EH (cell line): ENCODE measurements at regions not wholly inside any gene's neighbourhood (a gene's known extent, or its start where the extent isn't known, plus 50 kb on each side); places are given as distances from the start of the nearest gene placed in this dataset.

ENCODE experiments used
- DNase-seq: peaks from one replicate; pipeline ENCODE4 v3.0.0-alpha.2; 2015; ENCODE audit warnings: low read depth

DNA sequence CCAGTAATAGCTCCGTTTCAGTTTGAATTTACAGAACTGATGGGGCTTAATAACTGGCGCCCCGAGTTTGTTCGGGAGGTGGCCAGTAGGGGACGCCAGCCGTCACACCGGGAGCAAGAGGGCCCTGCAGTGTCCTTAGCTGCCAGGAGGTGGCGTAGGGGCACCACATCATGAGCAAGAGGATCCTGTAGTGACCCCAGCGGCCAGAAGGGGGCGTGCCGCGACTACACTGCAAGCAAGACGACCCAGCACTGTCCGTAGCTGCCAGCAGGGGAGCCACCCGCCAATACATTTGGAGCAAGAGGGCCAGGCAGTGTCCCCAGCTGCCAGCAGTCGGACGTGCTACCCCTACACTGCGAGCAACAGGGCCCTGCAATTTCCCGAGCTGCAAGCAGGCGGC is 663.7 kb upstream of the B3GAT1 start:
- DNase-seq, result peak; percentile 8

DNA sequence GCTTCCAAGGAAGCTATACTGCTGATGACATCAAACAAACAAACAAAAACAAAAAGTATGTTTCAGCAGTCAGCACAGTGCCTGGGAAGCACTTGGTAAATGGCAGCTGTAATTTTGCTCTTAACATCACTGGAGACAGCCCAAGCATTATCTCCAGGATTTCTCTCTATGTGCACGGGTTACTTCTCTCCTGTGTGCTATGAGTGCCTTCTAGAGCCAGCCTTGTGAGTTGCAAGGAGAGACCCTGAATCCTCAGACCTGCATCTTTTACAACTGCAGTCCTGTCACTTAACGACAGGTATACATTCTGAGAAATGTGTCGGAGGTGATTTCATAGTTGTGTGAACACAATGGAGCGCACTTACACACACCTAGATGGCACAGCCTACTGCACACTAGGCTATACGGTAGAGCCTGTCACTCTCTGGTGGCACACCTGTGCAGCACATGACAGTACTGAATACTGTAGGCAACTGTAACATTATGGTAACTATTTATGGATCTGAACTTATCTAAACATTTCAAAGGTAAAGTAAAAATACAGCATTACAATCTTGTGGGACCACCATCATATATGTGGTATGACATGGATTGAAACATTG is 662.5 kb upstream of the B3GAT1 start:
- DNase-seq, result no peak

DNA sequence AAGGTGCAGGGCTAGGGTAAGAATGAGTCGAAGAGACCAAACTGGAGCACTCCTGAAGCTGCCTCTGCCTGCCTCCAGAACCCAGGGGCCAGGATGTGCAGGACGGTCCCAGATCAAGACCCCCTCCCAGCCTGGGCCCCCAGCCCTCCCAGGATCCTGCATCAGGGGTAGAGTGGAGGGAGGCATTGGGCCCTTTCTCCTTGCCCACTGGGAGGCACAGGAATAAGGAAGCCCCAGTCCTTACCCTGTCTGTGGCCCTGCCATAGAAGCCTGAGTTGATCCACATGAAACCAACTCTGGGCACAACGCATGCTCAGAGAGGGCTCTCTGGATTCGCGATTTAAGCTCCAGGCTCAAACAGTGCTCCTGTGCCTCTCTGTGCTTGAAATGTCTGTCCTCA is 661.8 kb upstream of the B3GAT1 start:
- DNase-seq, result no peak

DNA sequence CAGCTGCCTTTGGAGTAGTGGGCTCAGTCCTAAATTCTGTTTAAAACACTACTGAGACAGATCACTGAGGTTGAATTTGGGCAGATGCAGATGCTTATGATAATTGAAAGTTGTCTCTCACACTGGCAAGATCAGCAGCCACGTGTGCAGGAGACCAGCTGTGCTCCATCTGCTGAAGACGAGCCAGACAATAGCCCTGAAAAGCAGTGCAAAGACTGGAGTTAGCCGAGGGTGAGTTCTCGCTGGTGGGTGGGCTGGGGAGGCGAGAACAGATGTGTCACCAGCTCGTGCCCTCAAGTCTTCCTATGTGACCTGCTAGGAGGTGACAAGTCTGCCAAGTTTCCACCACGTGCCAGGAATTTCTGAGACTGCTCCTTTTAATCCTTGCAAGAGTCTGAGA is 661.3 kb upstream of the B3GAT1 start:
- DNase-seq, result no peak

DNA sequence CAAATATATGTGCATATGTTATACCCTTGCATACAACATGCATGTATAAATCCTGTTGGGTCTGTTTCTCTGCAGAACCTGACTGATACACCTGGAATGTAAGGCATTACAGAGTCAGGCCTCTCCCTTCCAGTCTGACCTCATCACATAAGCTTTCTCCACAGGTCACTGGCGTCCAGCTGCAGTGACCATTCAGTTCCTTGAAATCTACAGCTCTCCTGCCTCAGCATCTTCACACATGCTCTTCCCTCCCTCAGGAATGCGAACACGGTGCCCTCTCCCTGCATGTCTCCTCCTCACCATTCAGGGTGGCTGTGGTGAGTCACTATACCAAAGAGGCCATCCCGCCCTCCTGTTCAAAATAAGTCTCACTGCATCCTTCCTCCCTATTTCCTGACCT is 657.8 kb upstream of the B3GAT1 start:
- DNase-seq, result no peak

DNA sequence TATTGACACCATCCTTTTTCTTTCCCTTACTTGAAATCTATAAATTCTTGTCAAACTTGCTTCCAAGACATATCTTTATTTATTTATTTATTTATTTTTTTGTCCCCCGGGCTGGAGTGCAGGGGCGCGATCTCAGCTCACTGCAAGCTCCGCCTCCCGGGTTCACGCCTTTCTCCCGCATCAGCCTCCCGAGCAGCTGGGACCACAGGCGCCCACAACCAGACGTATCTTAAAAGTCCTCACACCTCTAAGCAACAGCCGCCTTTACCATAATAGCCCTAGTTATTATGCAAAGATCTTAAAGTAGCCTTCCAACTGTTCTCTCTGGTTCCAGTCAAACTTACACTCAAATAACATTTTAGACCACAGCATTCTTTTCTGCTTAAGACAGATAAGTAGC is 657.0 kb upstream of the B3GAT1 start:
- DNase-seq, result no peak

DNA sequence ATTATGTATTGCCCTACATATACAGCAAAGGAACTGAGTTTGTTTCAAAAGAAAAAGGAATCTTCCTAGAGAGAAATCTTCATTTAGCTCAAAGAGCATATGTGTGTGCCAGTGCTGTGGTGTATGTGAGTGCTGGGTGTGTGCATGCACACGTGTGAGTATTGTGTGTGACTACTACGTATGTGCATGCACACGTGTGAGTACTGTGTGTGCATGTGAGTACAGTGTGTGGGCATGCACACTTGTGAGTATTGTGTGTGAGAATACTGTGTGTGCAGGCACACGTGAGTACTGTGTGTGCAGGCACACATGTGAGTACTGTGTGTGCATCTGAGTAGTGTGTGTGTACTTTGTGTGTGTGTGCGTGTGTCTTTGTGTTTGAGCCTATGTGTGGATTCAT is 651.0 kb upstream of the B3GAT1 start:
- DNase-seq, result no peak

DNA sequence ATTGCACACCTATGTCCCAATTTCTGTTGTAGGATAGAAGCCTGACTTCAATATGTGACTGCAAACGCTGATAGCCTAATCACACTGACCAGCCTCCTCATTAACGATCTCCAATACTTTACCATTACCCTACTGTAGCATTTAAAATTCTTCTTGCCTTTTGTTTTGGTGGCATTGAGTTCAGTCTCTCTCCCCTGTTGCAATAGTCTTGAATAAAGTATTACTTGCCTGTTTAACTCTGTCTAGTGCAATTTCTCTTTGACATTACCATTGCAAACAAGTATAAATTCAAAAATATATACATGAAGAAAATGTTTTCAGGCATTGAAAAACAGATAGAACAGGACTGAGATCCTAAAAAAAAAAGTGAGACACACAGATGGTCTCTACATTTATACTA is 649.1 kb upstream of the B3GAT1 start:
- DNase-seq, result no peak

DNA sequence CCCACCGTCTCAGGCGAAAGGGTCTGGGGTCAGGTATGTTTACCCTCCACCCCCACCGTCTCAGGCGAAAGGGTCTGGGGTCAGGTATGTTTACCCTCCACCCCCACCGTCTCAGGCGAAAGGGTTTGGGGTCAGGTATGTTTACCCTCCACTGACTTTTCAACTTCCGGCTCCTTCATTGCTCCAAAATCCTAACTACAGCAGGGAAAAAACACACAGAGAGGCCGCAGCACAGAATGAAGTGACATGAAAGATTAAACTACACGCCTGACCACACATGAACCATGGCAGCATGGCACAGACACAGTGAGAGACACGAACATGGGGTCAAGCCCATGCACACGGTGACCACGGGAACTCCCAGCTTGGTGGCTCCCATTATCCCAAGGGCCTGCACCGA is 634.9 kb upstream of the B3GAT1 start:
- DNase-seq, result no peak

DNA sequence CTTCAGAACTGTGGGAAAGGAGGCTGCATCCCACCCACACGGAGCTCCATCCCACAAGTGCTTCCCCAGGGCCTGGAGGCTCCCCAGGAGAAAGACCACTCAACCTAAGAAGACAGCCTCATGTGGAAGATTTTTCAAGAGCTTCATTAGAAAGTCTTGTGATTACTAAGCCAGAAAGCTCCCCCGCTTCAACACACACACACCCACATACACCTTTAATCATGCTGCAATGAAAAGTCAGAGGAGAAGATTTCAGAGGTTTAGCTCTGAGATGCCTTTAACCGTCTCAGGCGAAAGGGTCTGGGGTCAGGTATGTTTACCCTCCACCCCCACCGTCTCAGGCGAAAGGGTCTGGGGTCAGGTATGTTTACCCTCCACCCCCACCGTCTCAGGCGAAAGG is 634.5 kb upstream of the B3GAT1 start:
- no peak for DNase-seq

DNA sequence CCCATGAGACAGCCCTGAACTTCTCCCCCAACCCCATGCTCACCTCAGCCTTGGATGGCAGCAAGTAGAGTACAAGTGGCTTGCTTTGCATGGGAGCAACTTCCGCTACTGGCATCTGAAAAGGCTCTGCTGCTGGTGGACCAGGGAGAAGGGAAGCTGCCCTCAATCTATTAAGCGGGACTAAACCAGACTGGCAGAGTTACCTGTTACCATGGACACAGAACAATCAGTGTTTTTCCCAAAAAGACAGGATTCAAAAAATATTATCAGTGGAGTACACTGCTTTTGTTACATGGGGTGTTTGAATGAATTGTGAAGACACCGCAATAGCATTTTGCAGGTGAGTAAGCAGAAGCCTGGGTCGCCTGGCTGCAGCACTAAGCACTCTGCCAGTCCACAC is 631.4 kb upstream of the B3GAT1 start:
- DNase-seq, result no peak

DNA sequence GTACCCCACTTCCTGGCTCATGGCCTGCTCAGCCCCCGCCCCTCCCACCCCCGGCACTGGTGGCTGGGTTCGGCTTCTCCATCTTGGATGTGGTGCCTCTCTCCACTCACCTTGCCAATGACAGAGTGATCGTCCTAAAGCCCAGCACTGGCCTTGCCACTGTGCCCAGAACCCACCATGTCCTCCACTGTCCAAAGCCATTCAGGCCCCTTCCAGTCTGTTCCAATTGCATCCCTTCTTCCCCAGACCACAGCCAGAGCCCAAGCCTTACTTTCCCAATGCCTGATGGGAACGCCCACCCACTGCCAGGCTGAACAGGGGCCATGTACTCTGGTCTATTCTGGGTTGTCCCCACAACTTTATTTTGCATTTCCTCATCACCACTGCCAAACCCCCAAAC is 625.8 kb upstream of the B3GAT1 start:
- DNase-seq, result no peak

DNA sequence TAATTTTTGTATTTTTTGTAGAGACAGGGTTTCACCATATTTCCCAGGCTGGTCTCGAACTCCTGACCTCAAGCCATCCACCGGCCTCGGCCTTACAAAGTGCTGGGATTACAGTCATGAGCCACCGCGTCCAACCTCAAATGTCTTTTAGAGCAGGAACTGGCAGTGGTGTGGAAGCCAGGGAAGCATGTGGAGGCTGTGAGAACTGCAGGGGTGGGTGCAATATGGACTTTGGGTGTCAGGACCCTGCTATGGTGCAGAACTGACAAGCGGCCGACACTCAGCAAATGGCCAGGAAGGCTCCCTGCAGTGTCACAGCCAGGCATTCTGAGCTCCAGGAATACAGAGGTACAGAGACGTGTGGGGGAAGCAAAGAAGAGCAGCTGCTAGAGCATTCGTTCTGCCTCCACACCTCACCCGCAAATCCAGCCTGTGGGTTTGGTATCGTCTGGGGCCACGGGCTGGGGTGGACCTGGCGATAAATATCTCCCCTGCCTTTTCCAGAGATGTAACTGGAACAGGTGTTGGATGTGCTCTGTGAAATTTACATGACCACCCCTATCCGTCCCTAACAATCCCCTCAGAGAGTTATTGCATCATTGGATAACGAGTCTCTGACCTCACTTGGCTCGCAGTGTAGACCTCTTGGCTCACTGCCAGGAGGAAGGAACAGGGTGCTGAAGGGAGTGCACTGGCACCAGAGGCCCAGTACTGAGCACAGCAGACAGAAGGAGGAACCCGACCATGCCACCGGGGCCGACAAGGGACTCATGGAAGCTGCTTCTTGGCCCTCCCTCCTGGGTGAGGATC is 624.7 kb upstream of the B3GAT1 start:
- DNase-seq, result no peak

DNA sequence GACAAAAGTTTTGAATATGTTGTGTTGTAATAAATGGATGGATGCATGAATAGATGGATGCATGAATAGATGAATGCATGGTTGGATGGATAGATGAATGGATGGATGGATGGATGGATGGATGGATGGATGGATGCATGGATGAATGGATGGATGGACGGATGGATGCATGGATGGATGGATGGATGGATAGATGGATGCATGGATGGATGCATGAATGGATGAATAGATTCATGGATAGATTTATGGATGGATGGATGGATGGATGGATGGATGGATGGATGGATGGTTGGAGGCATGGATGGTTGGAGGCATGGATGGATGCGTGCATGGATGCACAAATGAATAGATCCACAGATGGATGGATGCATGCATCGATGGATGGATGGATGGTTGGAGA is 623.2 kb upstream of the B3GAT1 start:
- no peak for DNase-seq

DNA sequence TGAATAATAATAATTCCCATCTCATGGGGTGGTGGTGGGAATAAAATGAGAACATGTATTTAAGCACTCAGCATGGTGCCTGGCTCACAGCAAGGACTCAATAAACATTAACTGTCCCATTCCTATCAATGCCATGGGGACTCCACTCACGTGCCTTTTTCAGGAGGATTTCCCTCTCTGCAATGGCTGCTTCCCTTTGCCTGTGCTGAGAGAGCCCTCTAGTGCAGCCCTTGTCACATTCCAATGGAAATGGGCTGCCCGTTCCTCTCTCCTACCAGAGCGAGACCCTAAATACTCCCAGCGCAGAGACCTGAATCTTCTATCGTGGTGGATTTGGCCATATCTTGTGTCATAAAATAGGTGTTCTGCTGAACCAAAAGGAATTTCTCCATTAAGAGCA is 621.5 kb upstream of the B3GAT1 start:
- DNase-seq, result no peak

DNA sequence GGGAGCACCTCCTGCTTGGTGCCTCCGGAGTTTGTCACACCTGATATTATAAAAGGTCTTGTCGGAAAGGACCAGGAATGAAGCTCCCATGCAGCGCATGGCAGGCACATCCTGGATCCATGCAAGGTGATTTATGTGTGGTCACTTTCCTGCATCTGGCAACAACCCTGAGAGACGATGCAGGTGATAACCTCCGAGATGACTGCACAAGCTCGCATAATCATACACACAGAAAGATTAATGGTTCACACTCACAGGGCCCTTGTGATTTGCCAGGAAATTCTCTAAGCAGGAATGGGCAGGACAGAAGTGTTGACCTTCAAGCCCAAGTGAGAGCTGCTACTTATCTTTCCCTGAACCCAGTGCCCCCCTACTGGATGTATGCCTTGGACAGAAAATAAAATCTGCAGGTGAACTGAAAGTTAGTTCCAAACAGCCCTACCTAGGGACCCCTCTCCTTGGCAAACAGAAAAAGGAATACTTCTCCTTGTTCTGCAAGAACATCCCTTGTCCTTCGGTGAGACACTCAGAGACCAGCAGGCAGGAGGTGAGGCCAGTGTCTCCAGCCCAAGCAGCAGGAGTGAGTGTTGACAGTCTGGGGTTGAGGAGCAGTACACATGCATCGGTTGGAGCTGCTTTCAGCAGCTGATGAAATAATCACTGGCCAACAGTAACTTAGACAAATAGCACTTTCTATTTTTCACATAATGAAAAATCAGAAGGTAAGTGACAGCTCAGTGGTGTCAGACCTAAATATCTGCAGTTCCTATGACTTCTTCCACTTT is 619.4 kb upstream of the B3GAT1 start:
- no peak for DNase-seq

DNA sequence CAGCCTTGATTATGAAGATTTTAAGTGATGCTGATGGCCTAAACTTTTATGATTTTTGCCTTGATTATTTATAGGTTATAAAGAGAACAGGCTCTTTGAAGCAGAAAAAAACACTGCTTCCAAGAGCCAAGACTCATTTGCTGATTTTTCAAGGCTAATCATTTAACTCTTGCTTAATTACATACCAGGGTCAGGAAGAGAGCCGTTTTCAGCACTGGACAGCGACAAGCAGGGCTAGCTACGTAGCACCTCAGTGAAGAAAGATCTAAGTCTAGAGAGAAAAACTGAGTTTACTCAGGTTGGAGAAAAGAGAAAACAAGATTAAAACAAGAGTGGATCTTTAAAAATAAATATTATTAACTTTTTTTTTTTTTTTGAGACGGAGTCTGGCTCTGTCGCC is 615.4 kb upstream of the B3GAT1 start:
- DNase-seq, result peak; percentile 36

DNA sequence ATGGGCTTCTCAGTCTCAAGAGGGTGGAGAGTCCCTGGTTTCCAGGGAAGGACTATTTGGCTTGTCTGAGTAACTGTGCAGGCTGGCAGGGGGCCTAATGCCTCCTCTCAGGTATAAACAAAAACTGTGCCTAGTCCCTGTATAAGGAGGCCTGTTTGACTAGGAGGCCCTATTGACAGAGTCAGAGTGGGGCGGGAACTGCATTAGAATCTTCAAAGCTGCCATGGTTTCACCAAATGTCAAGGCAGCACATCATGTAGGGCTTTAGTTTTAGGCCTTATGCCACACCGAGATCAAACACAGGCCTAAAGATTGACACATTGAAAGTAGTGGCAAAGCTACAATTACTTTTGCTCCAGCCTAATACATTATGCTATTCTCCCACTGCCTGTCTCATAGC is 611.5 kb upstream of the B3GAT1 start:
- no peak for DNase-seq

DNA sequence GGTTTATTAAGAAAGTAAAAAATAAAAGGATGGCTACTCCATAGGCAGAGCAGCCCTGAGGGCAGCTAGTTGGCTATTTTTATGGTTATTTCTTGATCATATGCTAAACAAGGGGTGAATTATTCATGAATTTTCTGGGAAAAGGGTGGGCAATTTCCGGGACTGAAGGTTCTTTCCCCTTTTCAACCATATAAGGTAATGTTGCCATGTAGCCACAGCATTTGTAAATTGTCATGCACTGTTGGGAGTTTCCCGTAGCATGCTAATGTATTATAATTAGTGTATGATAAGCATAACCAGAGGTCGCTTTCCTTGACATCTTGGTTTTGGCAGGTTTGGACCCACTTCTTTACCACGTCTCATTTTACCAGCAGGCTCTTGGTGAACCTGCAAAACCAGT is 610.4 kb upstream of the B3GAT1 start:
- no peak for DNase-seq

DNA sequence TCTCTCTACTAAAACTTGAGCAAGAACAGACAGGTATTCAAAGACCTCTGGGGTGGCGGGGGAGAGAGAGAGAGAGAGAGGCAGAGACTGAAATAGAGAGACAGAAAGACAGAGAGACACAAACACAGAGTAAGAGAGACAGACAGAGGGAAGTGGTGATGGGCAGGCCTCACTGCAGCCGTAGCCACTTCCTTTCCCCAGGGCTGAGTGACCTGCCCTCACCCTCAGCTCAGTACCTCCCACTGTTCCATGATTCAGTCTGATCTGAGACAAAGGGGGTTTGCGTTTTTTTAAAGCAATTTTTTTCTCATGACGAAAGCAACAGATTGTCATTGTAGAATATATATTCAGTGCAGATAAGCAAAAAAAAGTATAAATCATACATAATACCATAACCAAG is 607.9 kb upstream of the B3GAT1 start:
- DNase-seq, result no peak

DNA sequence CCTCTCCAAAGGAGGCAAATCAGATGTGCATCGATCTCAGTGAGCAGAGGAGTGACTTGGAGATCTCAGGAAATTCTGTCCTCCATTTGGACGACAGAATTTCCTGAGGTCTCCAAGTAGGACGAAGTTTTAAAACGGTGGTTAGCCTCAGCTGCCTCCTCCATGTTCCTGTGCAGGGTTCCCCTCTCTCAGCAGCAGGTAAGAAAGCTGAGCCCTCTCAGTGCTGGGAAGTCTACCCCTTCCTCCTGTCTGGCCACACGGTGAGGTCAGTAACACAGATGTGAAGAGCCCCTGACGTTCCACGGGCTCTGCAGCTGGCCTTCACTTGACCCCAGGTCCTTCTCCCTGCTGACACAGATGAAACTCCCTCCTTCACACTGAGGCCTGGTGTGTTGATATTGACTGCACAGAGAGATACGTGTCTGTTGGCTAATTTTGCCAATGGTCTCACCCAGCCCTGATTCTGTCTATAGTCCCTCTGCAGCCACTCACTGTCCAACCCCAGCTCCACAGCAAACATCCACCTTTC is 607.4 kb upstream of the B3GAT1 start:
- DNase-seq, result no peak

DNA sequence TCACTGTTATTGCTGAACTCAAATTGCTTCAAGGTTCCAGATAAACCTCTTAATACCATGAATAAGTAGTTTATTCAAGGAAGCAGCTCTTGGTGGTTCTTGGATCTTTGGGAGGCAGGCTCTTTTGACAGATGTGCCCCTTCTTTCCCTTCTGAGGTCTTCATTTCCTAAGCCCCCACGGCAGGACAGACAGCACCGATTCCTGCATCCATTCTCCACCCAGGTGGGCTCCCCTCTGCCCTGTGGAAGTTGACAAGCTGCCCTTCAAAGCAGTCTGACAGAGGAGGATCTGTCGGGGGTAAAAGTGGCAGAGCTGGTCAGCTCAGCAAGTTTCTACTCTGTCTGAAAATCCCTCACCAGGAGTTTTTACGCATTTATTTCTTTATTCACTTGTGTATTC is 605.3 kb upstream of the B3GAT1 start:
- no peak for DNase-seq

DNA sequence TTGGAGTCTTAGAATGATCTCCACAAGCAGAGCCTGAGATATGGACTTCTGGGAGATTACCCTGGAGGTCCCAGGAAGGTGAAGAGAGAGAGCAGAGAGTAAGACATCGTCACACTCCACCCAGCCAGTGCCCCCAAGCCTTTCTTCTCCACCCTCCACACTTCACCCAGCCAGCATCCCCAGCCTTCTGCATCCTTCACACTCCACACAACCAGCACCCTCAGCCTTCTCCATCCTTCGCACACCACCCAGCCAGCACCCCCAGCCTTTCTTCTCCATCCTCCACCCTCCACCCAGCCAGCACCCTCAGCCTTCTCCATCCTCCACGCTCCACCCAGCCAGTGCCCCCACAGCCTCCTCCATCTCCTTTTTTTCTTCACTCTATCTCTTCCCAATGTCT is 603.9 kb upstream of the B3GAT1 start:
- no peak for DNase-seq
